RPMI8226 (cell line): ENCODE measurements at regions not wholly inside any gene's neighbourhood (a gene's known extent, or its start where the extent isn't known, plus 50 kb on each side); places are given as distances from the start of the nearest gene placed in this dataset.

ENCODE experiments used
- DNase-seq: peaks from one replicate; pipeline ENCODE4 v3.0.0-alpha.2; 2015

DNA sequence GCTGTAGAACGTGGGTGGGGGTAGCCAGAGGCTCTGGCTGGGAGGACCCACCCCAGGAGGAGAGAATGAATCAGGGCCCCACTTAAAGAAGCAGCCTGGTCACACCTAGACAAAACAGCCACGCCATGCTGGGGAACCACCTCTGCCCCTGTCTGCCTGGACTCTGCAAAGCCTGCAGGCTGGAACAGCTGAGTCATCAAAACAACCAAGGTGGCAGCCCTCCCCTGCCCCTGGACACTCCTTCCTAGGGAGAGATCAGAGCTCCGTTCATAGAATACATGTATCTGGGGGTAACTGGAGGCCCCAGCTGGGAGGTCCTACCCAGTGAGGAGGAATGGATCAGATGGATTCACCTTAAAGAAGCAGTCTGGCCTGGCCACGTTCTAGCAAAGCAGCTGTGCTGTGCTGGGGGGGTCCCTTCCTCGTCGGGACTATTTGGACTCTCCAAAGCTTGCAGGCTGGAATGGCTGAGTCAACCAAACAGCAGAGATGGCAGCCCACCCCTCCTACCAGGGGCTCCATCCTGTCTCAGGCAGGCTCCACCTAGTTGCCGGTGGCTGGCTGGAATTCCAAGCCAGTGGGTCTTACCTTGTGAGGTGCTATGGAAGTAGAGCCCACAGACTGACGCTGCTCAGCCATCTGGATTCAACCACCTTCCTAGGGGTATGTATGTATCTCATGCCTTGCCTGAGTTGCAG lies 50.5 kb upstream of the NT5C1B start:
- no peak for DNase-seq
